HPDE6-E6E7 (cell line): ENCODE measurements at regions not wholly inside any gene's neighbourhood (a gene's known extent, or its start where the extent isn't known, plus 50 kb on each side); places are given as distances from the start of the nearest gene placed in this dataset.

Experiments used
- DNase-seq: peaks from one replicate; pipeline ENCODE4 v3.0.0; 2011; ENCODE audit warnings: missing footprints; ENCODE audit errors: extremely low spot score

DNA sequence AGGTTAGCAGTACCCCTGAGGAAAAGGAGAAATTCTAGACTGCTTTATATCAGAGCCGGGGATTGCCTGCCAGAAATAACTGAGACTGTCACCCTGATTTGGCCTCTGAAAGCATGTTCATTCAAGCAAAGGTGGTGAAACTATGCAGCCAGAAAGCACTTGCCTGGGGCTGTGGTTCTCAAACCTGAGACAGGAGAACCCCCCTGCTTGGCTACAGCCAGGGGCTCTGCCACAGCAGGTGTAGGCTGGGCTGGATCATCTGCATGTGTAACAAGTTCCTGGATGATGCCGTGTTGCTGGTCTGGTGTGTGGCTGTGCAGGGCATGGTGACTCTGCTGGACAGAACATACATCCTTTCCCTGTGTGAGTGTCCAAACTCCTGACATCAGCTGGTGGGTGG is 157.8 kb downstream of the NXNL2 start:
- peak; percentile 16 for DNase-seq

DNA sequence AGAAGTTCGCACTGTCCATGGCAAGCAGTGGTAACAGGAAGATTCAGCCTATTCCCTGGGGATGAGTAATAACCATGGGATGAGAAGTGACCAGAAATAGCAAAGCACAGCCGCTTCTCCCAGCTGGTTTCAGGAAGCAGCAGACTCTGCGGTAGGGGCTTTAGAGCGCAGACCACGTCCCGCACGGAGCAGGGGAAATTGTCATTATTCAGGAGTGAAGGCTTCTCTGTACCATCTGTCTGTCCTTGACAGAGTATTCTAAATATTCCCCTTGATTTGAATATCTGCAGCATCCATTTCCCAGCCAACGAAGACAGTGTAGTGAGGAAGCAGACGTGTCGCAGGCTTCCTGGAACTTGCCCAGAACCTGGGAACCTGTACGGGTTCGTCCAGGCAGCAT is 159.6 kb downstream of the NXNL2 start:
- DNase-seq: no peak

GRCh38 chr9:88696501-88696900 is 161.5 kb downstream of the NXNL2 start:
- DNase-seq: no peak

GRCh38 chr9:88697764-88698432 is 162.9 kb downstream of the NXNL2 start:
- DNase-seq: no peak

DNA sequence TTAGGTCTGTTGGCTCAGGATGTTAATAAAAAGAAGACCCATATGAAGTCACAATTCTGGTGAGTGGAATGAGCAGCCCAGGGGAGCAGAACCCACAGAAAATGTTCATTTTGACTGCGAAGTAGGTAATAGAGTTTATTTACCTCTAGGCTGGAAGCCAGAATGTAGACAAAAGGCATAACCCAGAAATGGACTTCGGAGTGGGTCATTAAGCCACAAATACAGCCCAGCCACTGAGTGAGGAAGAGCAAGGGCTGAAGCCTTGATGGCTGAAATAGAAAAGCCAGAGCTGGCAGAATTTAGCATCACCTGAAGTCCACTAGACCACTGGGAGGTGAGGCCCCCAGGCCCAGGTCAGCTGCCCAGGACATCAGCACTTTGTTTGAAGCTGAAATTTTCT is 168.0 kb downstream of the NXNL2 start:
- no peak for DNase-seq

DNA sequence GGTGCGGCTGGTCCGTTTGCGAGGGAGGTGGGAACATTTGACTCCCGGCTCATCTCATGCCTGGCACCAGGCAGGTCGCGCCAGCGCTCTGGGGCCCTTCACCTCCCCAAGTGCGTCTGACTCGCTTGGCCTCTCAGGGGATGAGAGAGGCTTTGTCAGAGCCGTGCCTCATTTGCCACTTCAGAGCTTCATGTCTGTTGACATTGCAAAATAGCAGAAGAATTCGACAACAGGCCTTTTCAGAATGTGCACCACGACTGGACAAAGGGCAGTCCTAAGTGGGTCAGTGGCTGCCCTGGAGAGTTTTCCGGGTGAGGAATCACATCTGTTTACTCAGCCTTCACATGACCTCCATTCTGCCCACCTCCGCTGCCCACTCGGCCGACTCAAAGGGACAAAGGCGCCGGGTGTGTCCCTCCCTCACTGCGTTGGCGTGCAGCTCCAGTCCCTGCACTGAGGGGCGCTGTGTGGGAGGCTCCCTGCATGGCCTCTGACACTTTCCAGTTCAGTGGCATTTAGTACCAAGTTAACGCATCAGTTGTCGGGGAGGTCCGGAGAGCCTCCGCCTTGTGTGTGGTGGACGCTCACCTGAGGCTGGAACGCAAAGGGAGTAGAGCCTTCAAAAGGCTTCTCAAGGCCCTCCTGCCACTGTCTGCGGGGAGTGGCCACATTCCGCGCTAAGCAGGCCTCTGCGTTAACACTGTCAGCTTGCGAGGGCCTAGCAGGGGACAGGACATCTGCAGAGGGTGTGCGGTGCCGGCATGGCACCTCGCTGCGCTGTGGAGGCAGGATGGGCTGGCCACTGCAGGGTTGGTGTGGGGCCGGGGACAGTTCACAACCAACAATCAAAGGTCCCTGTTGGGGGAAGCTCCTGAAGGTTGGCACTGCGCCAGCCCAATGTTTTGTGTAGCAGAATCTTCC is 171.5 kb downstream of the NXNL2 start:
- DNase-seq: no peak

GRCh38 chr9:88710449-88710848 is 175.5 kb downstream of the NXNL2 start:
- no peak for DNase-seq

- DNase-seq: no peak
Observed at GRCh38 chr9:88711719-88712118, 176.7 kb downstream of the NXNL2 start.

DNA sequence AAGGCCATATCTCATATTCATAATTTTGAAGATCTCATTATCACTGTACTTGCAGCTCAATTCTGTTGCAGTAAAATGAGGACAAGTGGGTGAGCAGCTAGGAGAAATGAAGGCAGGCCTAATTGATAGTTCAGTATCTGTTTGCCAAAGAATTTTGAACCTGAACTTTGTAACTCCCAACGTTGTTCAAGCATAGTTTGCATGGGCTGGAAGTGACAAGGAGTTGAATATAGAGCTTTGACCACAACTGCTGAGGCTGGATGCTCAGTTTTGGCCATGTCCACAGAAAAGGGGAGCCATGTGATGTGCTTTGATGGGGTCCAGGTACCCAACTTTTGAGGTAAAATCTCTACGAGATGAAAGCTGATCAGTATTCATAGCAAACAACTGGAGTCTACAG is 177.5 kb downstream of the NXNL2 start:
- no peak for DNase-seq

GRCh38 chr9:88713010-88713409 is 178.0 kb downstream of the NXNL2 start:
- no peak for DNase-seq

DNA sequence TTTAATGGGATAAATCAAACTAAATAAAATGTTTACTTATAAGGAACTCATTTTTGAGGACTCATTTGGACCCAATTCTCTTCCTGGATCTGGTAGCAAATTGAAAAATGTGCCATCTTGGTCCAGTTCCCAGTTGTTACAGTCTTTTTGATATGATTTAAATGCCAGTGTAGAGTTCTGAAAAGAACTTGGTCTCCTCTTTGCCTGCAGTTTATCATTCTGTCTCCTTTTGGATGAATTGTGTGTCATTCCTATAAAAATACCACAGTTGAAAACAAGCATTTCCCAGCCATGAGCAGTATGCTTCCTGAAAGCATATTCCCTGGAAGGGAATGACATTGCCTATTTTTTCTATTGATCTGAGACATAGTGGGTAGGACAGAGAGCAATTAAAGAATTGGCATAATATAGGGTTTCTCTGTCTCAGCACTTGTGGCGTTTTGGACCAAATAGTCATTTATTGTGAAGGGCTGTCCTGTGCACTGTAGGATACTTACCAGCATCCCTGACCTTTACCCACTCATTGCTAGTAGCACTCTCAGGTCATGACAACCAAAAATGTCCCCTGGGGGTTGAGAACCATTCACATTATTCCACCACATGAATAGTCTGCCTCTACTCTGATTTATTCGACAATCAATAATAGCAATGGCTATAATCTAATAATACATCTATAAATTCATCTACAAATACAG is 181.8 kb downstream of the NXNL2 start:
- DNase-seq: no peak

- DNase-seq: no peak
Observed at GRCh38 chr9:88721025-88721424, 186.0 kb downstream of the NXNL2 start.

DNA sequence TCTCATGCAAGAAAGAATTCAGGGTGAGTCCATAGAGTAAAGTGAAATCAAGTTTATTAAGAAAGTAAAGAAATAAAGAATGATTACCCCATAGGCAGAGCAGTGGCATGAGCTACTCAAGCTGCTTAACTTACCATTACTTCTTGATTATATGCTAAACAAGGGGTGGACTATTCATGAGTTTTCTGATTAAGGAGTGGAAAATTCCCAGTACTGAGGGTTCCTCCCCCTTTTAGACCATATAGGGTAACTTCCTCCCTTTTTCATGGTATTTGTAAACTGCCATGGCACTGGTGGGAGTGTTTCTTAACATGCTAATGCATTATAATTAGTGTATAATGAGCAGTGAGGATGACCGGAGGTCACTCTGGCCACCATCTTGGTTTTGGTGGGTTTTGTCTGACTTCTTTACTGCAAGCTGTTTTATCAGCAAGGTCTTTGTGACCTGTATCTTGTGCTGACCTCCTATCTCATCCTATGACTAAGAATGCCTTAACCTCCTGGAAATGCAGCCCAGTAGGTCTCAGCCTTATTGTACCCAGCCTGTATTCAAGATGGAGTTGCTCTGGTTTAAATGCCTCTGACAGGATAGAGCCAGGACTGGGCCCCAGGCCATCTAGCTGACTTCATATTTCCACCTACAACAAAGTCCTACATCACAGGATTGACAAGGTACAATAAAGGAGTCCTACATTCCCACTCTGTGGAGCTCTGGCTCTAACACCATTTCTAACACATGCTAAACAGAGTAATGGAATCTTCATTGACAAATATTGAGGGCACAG is 186.7 kb downstream of the NXNL2 start:
- DNase-seq: no peak

- DNase-seq: no peak
Observed at GRCh38 chr9:88722753-88723152, 187.8 kb downstream of the NXNL2 start.

- no peak for DNase-seq
Observed at GRCh38 chr9:88723751-88724150, 188.8 kb downstream of the NXNL2 start.

DNA sequence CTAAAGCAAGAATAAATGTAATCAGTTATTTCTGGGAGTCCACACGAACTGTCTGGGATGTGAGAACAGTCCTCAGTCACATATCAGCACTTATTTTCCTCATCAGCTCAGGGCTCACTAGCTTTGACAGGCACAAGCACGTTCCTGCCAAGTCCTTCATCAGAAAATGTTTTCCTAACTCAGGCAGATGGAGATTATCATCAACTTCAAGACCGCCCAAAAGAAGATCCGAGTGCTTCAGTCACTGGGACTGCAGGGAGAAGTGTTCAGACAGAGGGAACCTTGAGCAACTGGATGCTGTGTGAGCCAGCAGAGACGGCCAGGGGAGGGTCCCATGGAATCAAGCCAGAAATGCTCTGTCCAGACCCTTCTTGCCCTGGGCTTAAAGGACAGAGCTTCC is 189.4 kb downstream of the NXNL2 start:
- DNase-seq: no peak

- no peak for DNase-seq
Observed at GRCh38 chr9:88725300-88726019, 190.5 kb downstream of the NXNL2 start.

GRCh38 chr9:88726803-88727202 is 191.8 kb downstream of the NXNL2 start:
- DNase-seq: no peak

DNA sequence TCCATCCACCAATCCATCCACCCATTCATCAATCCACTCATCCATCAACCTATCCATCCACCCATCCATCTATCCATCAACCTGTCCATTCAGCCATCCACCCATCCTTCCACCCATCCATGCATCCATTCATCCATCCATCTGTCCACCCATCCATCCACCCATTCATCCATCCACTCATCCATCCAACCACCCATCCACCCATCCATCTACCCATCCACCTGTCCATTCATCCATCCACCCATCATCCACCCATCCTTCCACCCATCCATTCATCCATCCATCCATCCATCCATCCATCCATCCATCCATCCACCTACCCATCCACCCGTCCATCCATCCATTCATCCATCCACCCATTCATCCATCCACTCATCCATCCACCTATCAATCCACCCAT is 195.8 kb downstream of the NXNL2 start:
- DNase-seq: no peak

DNA sequence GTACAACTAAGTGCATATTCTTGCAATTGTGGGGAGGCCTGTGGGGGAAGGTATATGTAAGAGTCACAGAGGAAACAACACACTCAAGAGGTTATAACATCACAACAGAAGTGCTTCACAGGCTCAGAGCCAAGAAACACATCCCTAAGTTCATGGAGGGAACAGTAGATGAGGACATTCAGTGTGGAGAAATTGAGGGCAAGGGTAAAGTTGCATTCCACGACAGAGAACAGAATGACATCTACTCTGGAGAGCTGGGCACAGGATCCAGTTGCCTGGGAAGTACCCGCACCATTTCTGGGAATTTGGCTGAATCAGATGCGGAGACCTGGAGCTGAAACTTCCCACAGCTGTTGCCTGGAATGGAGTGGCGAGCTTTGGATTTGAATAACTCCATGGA is 197.2 kb downstream of the NXNL2 start:
- DNase-seq: no peak
